ENCODE measurements at regions not wholly inside any gene's neighbourhood (a gene's known extent, or its start where the extent isn't known, plus 50 kb on each side); places are given as distances from the start of the nearest gene placed in this dataset.
A peak's percentile ranks its signal among the peaks of the same experiment; 100 is the strongest.
"Not testable (repeated sequence)": the region's sequence is repeated elsewhere in the genome, so short reads cannot be mapped to it uniquely, and the experiment has no call there.

DNA sequence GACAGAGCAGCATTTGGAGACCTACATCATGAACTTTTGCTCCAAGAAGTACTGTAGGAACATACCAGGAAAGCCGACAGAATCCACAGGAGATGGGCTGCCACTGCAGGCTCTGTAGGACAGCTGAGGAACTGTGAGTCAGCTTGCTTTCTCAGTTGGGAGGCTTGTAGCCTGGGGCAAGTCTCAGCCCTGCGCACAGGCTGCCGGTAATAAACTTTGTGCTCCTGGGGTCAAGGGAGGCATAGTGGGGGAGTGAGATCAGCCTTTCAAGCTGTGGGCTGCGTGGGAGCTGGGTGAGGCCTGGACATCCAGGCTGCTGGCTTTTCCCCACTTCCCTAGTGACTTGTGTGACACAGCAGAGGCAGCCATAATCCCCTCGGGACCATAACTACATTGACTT is 718.0 kb upstream of the CDH10 start:
- DNase-seq: no peak

DNA sequence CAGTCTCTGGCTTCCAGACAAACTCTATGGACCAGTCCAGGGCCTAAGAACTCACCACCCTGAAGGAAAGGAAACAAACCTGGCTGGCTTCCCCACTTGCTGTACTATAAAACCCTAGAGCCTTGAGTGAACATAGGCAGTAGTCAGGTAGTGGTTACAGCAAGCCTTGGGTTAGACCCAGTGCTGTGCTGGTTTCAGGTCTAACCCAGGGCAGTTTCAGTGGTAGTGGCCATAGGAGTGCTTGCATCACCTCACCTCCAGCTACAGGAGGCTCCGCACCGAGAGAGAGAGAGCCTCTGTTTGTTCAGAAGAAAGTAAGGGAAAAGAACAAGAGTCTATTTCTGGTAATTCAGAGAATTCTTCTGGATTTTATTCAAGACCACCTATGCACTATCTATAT is 714.1 kb upstream of the CDH10 start:
- DNase-seq: no peak

DNA sequence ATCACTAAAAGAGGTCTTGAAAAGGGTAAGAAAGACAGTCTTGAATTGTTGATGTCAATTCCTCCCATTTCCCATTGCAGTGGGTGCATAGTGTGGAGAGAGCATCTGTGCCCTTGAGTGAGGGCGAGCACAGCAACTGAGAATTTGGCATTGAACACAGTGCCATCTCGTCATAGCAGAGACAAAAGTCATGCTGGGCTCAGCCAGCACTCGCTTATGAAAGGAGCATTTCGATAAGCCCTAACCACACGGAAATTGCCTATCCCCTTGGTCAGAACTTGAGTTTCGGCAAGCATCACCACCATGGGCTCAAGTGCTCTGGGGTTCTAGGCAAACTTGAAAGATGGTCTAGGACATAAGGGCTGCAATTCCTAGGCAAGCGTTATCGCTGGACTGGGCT is 712.8 kb upstream of the CDH10 start:
- DNase-seq: no peak

DNA sequence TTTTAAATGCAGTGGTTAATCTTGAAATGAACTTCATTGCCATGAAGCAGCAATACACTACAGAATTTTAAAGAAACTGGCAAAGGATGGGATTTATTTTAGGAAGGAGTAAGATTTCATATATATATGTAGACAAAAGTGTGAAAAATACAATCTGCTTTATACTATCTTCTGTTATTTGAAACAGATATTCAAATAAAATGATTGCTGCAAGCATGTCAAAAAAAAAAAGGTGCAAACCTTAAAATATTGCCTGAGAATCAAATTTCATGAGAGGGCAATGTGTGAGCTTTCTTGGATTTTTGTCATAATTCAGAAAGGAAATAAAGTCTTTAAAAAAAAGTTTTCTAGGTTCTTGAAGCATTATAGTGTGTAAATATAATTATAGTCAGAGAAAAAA is 705.0 kb upstream of the CDH10 start:
- no peak for DNase-seq

DNA sequence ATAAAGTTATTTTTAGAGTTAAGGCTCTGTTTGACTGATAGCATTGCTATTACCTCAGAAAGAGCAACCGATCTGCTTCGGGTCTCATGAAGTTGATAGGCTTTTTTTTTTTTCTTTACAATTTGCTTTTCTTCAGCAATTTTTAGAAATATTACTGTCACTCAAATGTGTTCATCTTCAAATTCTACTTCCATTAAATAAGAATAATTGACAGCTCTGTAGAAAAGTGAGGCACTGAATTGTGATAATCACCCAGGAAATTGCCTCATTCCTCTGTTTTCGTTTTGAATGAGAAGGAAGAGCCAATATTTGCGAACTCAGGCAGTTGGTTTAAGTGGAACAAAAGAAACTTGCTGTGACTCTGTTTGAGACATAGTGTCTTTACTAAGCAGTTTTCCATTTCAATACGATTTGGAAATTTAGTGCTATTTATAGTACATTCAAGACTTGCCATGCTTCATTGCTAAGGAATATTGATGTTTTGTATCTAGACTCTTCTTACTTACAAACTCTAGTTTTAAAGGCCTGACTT is 700.5 kb upstream of the CDH10 start:
- DNase-seq: no peak

DNA sequence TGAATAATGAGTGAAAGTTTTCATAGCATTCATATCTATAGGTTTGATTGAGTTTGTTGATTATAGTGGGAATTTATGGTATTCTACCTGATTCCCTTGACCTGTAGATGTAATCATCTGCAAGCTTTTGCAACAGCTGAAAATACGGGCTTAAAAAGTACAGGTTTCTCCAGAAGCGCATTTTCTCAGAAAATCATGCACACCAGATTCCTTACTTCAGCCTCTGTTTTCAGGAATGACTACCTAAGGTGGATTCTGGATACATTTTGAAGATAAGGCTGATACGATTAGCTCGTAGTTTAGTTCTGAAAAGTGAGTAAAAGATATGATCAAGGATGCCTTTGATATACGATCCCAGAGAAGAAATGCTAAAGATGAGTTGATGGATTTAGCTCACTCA is 694.8 kb upstream of the CDH10 start:
- no peak for DNase-seq

DNA sequence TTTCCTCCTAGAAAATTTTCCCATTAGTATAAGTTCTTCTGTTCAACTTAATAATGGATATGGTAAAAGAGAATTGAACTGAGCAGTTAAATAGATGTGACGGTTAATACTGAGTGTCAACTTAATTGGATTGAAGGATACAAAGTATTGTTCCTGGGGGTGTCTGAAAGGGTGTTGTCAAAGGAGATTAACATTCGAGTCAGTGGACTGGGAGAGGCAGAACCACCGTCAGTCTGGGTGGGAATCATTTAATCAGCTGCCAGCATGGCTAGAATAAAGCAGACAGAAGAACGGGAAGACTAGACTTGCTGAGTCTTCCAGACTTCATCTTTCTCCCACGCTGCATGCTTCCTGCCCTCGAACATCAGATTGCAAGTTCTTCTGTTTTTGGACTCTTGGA is 689.6 kb upstream of the CDH10 start:
- no peak for DNase-seq

DNA sequence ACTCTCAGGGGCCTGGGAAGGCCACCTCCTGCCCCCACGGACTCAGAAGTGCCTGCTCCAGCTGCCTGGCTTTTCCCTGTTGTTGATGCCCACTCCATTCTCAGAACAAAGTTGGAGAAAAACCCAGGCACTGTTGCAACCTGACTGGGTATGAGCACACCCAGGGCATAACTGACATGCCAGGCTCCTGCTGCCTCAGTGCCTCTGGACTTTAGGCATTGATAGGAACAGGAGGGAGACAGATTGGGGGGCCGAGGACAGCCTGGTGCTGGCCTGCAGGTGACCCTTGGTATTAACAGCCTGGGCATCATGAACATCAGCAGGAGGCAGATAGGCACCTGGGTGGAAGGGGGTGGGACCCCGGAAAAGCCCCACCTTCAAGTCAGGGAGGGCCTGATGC is 685.9 kb upstream of the CDH10 start:
- DNase-seq: no peak

DNA sequence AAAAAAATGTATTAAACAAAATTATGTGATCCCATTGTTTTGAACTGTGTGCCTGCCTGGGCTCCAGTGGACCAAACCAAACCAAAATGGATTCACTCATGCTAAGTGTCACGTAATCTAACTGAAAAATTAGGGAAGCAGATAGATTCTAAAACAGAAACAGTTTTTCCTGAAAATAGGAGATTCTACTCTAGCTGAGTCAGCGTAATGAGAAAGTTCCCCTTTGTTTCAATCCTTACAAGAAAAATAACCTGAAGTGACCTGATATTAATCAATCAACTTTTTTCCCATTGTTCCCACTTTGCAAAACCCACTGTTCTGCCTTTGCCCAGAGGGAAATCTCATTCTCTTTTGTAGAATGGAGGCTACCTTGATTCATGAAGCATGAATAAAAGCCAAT is 682.4 kb upstream of the CDH10 start:
- no peak for DNase-seq

DNA sequence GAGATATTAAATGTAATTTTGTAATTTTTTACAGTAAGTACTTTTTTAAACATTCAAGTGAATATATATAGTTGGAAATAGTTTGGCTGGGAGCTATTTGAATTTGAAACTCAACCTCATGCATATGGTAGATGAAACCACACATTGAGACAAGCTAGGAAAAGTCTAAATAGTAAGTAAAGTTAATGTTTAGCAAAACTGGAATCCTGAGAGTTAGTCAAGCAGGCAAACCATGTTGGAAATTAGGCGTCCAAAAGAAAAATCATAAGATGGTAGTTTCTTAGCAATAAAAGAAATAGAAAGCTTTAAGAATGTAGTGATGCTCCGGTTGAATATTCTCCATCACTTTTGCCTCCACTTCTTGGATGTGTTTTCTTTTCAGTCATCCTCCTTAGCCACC is 657.1 kb upstream of the CDH10 start:
- DNase-seq: no peak

DNA sequence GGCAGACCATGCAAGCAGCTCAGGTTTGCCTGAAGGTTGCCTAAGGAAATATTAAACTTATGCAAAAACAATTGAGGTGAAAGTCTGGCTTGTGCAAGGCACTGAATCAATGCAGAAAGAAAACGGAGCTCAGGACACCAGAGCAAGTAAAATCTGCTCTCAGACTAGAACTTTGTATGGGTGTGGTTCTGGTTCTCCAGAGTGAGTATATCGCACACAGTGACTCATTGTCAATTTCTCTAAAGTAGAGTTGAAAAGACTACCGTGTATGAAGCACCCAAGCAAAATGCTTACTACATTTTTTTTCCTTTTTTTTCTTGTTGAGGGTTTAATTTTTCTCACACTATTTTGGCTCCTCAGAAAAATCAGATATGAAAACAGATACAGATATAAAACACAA is 650.3 kb upstream of the CDH10 start:
- no peak for DNase-seq

DNA sequence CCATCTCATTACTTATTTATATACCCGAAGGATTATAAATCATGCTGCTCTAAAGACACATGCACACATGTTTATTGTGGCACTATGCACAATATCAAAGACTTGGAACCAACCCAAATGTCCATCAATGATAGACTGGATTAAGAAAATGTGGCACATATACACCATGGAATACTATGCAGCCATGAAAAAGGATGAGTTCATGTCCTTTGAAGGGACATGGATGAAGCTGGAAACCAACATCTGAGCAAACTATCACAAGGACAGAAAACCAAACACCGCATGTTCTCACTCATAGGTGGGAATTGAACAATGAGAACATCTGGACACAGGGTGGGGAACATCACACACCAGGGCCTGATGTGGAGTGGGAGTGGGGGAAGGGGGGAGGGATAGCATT is 645.0 kb upstream of the CDH10 start:
- not testable (repeated sequence) for DNase-seq

DNA sequence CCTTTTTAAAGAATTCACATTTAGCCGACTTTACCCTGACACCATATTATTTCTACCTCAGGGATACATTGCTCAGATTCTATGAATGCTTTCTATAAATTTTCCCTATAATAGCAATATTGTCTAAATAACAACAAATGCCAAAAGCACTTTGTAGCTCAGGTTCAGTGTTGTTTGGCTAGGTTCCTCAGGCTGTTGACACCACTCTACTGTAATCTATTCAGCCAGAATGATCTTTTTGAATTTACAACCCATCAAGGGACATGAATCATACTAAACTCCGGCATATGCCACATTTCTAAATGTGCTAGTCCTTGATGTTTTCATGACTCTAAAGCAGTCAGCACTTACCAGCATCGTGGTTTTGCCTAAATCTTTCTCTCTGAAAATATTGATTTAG is 641.5 kb upstream of the CDH10 start:
- DNase-seq: no peak

DNA sequence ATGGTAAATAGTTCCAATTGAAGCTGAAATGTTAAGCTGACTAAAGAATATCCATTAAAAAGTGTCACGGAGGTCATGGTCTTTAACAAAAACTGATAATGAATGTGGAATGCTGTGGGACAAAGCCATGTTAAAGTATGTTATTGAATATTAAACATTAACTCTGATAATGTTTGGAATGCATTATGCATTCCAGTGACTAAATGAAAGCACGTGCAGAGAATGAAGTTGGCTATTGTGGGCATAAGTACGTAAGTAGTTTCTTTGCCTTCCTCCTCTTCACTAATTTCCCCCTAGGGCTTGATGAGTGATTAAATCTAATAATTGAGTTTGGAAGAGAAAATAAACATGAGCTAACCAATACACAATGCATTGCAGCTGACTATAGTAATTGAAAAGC is 640.4 kb upstream of the CDH10 start:
- DNase-seq: no peak

DNA sequence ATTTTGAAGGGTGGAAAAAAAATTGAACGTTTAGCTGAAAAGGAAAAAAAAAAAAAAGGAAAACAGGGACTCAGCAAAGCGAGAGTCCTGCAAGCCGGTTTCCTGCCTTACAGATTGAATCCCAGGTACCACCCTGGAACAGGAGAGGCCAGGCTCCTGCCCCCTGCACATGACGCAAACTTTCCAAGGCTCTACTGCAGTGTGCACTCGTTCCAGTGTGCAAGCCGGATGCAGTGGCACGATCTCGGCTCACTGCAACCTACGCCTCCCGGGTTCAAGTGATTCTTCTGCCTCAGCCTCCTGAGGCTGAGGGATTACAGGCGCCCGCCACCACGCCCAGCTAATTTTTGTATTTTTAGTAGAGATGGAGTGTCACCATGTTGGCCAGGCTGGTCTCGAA is 618.7 kb upstream of the CDH10 start:
- not testable (repeated sequence) for DNase-seq

DNA sequence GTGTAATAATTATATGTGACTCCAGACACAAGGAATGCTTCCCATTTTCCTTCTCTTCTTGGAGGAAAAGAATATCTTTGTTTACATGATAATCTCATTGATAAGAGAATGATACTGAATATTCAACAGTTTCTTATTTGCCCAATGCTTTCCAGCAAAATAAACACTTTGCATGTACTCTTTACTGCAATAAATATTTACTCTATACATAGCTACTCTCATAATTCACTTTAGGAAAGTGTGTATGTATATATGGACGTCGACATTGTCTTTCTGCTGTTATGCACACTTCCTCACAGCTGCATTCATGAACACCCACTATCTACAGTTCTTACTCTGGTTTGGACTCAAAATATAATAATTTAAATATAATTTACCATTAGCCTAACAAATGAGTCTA is 617.4 kb upstream of the CDH10 start:
- DNase-seq: no peak

DNA sequence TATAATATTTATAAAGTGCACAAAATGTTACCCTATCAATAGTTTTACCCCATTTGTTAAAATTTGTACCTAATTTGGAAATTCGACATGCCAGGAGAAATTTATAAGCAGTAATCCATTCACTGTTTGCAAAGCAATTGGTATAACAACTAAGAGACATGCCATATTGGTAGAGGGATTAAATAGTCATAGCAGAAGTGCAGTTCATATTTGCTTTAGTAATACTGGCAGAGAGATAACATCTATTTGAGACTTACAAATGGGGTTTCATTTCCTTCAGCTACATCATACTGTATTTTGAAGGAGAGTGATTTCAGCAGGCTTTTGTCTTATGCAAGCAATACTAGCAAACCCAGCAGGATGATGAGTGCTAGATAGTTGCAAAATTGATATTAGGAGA is 610.4 kb upstream of the CDH10 start:
- no peak for DNase-seq

DNA sequence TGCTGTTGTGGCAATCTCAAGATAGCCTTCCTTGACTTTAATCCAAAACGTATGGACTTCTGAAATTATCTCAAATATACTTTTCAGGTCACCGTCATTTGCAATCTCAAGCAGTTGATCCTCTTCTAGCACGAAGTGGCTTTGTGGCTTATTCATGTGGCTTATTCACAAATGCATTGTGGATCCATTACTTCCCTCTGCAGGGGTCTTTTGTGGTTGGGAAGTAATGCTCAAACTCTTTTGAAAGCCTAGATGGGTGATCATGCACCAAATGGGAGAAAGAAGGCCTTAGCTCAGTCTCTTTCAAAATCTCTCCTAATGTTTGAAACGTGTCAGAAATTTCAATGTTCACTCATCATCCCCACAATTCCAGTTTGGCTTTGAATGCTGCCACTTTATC is 597.2 kb upstream of the CDH10 start:
- no peak for DNase-seq

DNA sequence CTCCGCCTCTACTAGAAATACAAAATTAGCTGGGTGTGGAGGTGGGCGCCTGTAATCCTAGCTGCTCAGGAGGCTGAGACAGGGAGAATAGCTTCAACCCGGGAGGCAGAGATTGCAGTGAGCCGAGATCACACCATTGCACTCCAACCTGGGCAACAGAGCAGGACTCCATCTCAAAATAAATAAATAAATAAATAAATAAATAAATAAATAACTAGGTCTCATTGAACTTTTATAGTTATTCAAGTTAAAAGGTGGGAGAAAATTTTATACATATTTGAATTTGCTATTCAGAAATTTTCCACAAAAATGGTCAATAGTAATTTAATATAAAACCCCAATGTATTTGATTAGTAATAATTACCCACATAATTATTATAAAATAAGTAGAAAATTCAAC is 593.9 kb upstream of the CDH10 start:
- DNase-seq: not testable (repeated sequence)

DNA sequence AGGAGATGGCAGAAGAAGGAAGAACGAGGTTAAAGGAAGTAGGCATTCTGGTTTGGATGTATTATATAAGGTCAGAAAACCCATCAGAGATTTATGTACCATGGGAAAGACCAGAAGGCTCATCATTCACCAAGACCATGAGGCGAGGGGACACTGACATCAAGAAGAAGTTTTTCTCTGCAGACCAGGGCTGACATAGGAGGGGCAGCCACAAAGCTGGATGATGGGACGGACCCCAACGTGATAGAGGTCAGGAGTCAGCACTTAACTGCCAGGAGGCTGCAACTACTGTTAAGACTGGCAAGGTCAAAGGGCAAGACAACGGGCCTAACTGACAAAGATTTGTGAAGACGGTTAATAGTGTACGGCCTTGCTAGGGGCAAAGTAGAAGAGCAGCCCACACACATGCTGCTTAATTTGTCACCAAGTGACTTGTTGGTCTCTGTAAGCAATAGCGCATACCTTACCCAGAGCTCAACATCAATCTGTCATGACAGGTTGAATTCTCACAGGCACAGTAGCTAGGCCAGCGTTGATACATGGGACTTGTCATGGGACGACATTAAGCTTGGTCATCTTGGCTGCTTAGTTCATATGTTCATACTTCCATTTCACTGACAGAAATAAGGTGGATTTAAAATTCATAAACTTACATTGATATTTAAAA is 579.7 kb upstream of the CDH10 start:
- no peak for DNase-seq

DNA sequence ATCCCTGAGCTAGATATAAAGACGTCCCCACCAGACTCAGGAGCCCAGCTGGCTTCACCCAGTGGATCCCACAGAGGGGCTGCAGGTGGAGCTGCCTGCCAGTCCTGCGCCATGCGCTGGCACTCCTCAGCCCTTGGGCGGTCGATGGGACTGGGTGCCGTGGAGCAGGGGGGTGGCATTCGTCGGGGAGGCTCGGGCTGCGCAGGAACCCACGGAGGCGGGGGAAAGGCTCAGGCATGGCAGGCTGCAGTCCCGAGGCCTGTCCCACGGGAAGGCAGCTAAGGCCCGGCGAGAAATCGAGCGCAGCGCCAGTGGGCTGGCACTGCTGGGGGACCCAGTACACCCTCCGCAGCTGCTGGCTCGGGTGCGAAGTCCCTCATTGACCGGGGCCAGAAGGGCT is 555.1 kb upstream of the CDH10 start:
- DNase-seq: peak; percentile 2

DNA sequence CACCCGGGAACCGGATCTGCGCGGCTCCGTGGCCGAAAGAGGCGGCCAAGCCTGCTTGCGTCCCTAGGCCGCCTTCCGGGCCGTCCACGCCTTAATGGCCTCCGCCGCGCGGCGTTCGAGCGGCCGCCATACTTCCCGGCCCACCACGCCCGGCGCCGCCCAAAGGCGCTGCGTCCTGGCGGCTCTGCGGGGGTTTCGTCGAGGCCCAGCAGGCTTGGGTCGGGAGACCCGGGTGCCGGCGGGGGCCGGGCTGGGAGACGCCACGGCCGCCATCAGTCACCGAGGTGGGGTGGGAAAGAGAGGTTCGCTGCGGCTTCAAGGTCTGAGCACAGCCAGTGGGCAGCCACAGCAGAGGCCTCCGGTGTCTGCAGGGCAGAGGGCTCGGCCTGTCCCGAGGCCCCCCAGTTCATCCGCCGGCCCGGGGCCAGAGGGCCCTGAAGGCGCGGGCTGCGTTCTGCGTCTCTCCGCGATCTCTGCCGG is 545.8 kb upstream of the CDH10 start:
- peak; percentile 6 for DNase-seq

DNA sequence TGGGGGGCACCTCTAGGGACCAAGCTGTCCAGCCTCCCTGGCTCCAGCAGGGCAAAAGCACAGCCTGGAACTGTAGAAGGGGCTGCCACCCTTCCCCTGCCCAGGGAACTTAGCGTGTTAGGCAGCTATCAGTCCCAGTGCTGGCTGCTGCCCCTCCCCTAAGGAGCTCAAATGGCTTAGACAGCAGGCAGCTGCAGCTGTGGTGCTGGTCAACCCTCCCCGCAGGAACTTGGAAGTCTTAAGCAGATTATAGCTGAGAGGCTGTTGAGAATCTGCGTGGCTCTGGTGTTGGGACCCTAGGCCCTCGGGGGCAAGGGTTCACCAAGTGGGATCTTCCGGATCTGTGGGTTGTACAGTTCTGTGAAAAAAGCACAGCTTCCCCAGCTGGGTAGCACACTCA is 536.5 kb upstream of the CDH10 start:
- no peak for DNase-seq

DNA sequence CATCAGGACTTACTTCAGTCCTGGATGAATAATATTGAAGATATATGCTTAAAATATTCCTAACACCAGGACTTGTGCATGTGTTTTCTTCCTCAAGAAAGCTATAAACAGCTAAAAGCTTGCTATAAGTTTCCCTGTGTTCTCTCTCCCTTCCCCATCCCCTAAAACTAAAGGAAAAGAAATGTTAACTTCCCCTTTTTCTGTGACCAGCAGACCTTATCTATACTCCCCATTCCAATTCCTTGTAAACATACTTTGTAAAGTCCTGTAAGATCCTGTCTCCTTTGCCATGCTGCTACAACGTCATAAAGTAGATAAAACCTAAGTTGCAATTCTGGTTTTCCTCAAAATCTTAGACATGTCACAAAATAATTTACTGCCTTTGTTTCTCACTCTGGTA is 517.8 kb upstream of the CDH10 start:
- DNase-seq: not testable (repeated sequence)

DNA sequence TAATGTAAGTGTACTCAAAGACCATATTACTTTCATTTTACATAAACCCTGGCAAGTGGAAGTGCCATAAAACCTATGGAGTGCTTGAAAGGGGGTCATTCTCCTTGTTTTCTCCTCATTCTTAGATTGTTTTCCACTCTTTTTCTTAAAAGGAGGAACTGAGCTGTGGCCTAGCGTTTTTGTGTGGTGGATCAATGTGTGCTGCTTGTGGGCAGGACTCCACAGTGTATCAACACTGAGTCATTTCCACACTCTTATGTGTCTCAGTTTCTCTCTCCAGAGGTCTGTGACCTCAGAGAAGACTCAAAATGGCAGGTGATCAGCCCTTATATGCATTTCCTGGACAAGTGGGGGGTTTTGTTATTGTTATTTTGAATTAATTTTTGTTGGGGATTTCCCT is 516.1 kb upstream of the CDH10 start:
- no peak for DNase-seq
